ENCODE measurements at regions not wholly inside any gene's neighbourhood (a gene's known extent, or its start where the extent isn't known, plus 50 kb on each side); places are given as distances from the start of the nearest gene placed in this dataset.

DNA sequence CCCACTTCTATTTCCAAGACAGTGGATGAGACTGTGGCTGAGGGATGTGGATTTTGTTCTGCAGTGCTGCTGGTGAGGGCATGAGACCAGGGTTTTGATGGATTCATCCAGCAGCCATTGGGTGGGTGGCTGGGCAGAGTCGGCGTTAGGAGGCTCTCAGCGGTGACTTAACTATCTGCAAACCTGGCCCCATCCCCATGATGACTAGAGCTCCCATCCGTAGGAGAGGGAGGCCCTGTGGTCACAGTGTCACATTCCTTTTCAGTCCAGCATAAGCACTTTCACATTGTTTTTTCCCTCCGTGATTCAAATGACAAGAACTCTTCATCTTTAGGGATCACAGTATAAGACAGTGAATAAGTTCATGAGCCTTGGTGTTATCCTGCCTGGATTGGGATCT is 60.4 kb upstream of the SPRY4 start:
- Histone ChIP-seq H3K79me2 (ENCODE audit: insufficient read depth, low read length) (no peaks in the 10 kb centered on the region), H2AFZ (ENCODE audit: low read length) (no peak overlapping the region), H3K9me2 (replicated peaks; ENCODE audit: low read depth, low read length) (no peaks in the 10 kb centered on the region), H3K9me3 (ENCODE audit: insufficient read depth, low read depth, low read length) (no peaks in the 10 kb centered on the region), H3K4me1 (ENCODE audit: insufficient read depth, low read length, poor library complexity, severe bottlenecking) (peaks cover 17% of the 10 kb centered on the region), H3K4me3 (ENCODE audit: low read length, poor library complexity, severe bottlenecking) (no peak overlapping the region), H3K36me3 (ENCODE audit: insufficient read depth, low read length) (no peaks in the 10 kb centered on the region), H3K4me2 (ENCODE audit: low read depth, low read length, poor library complexity, severe bottlenecking) (no peak overlapping the region), H3K27me3 (ENCODE audit: insufficient read depth, low read length, poor library complexity, severe bottlenecking) (no peaks in the 10 kb centered on the region), H3F3A (ENCODE audit: low read depth) (no peaks in the 10 kb centered on the region), H3K9ac (ENCODE audit: low read depth, low read length, poor library complexity, severe bottlenecking) (no peak overlapping the region), H4K20me1 (ENCODE audit: insufficient read depth, low read length, poor library complexity, severe bottlenecking) (no peaks in the 10 kb centered on the region)
- no peak for TF ChIP-seq EZH2phosphoT487 (IDR thresholded peaks at IDR 0.05; ENCODE audit: borderline replicate concordance)
- TF ChIP-seq, protein P1, sequence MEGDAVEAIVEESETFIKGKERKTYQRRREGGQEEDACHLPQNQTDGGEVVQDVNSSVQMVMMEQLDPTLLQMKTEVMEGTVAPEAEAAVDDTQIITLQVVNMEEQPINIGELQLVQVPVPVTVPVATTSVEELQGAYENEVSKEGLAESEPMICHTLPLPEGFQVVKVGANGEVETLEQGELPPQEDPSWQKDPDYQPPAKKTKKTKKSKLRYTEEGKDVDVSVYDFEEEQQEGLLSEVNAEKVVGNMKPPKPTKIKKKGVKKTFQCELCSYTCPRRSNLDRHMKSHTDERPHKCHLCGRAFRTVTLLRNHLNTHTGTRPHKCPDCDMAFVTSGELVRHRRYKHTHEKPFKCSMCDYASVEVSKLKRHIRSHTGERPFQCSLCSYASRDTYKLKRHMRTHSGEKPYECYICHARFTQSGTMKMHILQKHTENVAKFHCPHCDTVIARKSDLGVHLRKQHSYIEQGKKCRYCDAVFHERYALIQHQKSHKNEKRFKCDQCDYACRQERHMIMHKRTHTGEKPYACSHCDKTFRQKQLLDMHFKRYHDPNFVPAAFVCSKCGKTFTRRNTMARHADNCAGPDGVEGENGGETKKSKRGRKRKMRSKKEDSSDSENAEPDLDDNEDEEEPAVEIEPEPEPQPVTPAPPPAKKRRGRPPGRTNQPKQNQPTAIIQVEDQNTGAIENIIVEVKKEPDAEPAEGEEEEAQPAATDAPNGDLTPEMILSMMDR (conservative IDR thresholded peaks at IDR 0.05; ENCODE audit: low read length), result no peak

DNA sequence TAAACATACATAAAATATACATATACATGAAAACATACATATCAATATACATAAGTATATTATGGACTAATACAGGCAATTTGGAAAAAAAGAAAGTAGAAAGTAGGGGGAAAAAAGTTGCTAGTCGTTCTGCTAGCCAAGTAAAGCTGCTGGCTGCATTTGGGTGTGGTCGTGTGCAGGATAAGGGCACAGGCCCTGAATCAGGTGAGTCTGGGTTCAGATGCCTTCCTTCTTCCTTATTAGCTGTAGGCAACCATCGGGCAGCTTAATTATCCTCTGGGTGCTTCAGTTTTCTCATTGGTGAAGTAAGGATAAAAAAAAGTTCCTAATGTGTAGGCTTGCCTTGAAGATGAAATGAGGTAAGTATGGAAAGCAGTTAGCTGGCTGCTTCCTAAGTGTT is 59.2 kb upstream of the SPRY4 start:
- Histone ChIP-seq H3K36me3 (ENCODE audit: insufficient read depth, low read length) (no peaks in the 10 kb centered on the region), H4K20me1 (ENCODE audit: insufficient read depth, low read length, poor library complexity, severe bottlenecking) (no peaks in the 10 kb centered on the region), H3K79me2 (ENCODE audit: insufficient read depth, low read length) (no peaks in the 10 kb centered on the region), H3K4me2 (ENCODE audit: low read depth, low read length, poor library complexity, severe bottlenecking) (no peak overlapping the region), H2AFZ (ENCODE audit: low read length) (no peak overlapping the region), H3K9me2 (replicated peaks; ENCODE audit: low read depth, low read length) (no peaks in the 10 kb centered on the region), H3K9ac (ENCODE audit: low read depth, low read length, poor library complexity, severe bottlenecking) (no peak overlapping the region), H3F3A (ENCODE audit: low read depth) (no peaks in the 10 kb centered on the region), H3K27me3 (ENCODE audit: insufficient read depth, low read length, poor library complexity, severe bottlenecking) (no peaks in the 10 kb centered on the region), H3K4me1 (ENCODE audit: insufficient read depth, low read length, poor library complexity, severe bottlenecking) (peaks cover 6% of the 10 kb centered on the region), H3K9me3 (ENCODE audit: insufficient read depth, low read depth, low read length) (no peaks in the 10 kb centered on the region), H3K4me3 (ENCODE audit: low read length, poor library complexity, severe bottlenecking) (no peak overlapping the region)
- TF ChIP-seq EZH2phosphoT487 (IDR thresholded peaks at IDR 0.05; ENCODE audit: borderline replicate concordance), result no peak
- TF ChIP-seq, protein P1 (conservative IDR thresholded peaks at IDR 0.05; ENCODE audit: low read length), result no peak

DNA sequence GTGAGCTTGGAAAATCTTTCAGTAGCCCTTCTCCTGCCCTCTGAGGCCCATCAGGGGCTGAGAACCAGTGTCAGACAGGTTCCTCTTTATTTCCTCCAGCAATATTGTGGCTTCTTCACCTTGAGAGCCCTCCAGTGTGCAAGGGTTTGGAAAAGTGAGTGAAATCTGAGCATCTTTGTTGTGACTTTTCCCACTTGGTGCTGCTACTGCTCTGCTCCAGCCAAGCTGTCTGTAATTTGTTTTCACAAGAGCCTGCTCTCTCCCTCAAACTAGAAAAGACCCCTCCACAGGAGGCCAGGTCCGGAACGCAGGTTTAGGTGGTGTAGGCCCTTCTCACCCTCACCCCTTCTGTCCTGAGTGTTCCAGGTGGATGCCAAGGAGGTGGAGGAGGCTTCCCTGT is 57.4 kb upstream of the SPRY4 start:
- H2AFZ ChIP-seq (ENCODE audit: low read length), result no peak overlapping the region

More for the DNA sequence above, 57.4 kb upstream of the SPRY4 start:
- no peaks in the 10 kb centered on the region for H3K36me3 ChIP-seq (ENCODE audit: insufficient read depth, low read length)
- H4K20me1 ChIP-seq (ENCODE audit: insufficient read depth, low read length, poor library complexity, severe bottlenecking), result no peaks in the 10 kb centered on the region
- no peaks in the 10 kb centered on the region for H3K9me2 ChIP-seq (replicated peaks; ENCODE audit: low read depth, low read length)
- no peaks in the 10 kb centered on the region for H3K79me2 ChIP-seq (ENCODE audit: insufficient read depth, low read length)
- no peak overlapping the region for H3K9ac ChIP-seq (ENCODE audit: low read depth, low read length, poor library complexity, severe bottlenecking)
- no peaks in the 10 kb centered on the region for H3F3A ChIP-seq (ENCODE audit: low read depth)
- no peaks in the 10 kb centered on the region for H3K4me1 ChIP-seq (ENCODE audit: insufficient read depth, low read length, poor library complexity, severe bottlenecking)
- no peak overlapping the region for H3K4me3 ChIP-seq (ENCODE audit: low read length, poor library complexity, severe bottlenecking)
- no peaks in the 10 kb centered on the region for H3K9me3 ChIP-seq (ENCODE audit: insufficient read depth, low read depth, low read length)
- H3K27me3 ChIP-seq (ENCODE audit: insufficient read depth, low read length, poor library complexity, severe bottlenecking), result no peaks in the 10 kb centered on the region
- no peak overlapping the region for H3K4me2 ChIP-seq (ENCODE audit: low read depth, low read length, poor library complexity, severe bottlenecking)
- no peak for TF ChIP-seq EZH2phosphoT487 (IDR thresholded peaks at IDR 0.05; ENCODE audit: borderline replicate concordance)
- TF ChIP-seq, protein P1 (conservative IDR thresholded peaks at IDR 0.05; ENCODE audit: low read length), result no peak

All from Loucy (cell line).